HEK293 (cell line): ENCODE measurements at regions not wholly inside any gene's neighbourhood (a gene's known extent, or its start where the extent isn't known, plus 50 kb on each side); places are given as distances from the start of the nearest gene placed in this dataset.

Experiments
- CTCF ChIA-PET: fragments of 350-600 bp; formaldehyde crosslinking; extraction: SDS; loops from one replicate; lab custom pipeline; 2021; ENCODE audit warnings: antibody characterized with exemption; lab: Yijun Ruan, JAX
- POLR2A ChIA-PET: fragments of 300-600 bp; formaldehyde crosslinking; extraction: SDS; loops from one replicate; lab custom pipeline; 2020; ENCODE audit warnings: antibody characterized with exemption, inconsistent platforms; lab: Yijun Ruan, JAX
- H3K27ac ChIP-seq: fragments of 200-500 bp; sonication (Bioruptor generic); 2 replicates; pipeline ENCODE4 v1.5.1; 2014; ENCODE audit warnings: low read depth, low read length, control low read depth, inconsistent platforms; ENCODE audit errors: extremely low read depth
- H3K36me3 ChIP-seq, 2 experiments: fragments of 200-500 bp in 1 of 2; sonication (Bioruptor generic) in 1 of 2; 1 replicate in 1 of 2; 2 replicates in 1 of 2; pipeline ENCODE4 v1.5.1; 2014 to 2017; ENCODE audit warnings: inconsistent platforms in 2 of 2, low read length in 2 of 2; ENCODE audit not compliant: control insufficient read depth in 2 of 2, insufficient read depth in 1 of 2
- H3K4me1 ChIP-seq: fragments of 200-500 bp; sonication (Bioruptor generic); 2 replicates; pipeline ENCODE4 v1.5.1; 2014; ENCODE audit warnings: mild to moderate bottlenecking, low read length, inconsistent platforms; ENCODE audit not compliant: control insufficient read depth, insufficient read depth
- H3K4me3 ChIP-seq: 2 replicates; pipeline ENCODE4 v1.5.1; 2011; ENCODE audit warnings: low read depth, mild to moderate bottlenecking, control low read depth, low read length, moderate library complexity
- H3K9me3 ChIP-seq: fragments of 200-500 bp; sonication (Bioruptor generic); 2 replicates; pipeline ENCODE4 v1.5.1; 2014; ENCODE audit warnings: low read depth, low read length, inconsistent platforms; ENCODE audit not compliant: control insufficient read depth, insufficient read depth
- BCL11B ChIP-seq: fragments of 450-650 bp; formaldehyde crosslinking; IDR thresholded peaks from 2 replicates; pipeline ENCODE4 v1.5.1; 2016; ENCODE audit warnings: low read depth, missing biosample characterization, missing genetic modification characterization
- KLF1 ChIP-seq: fragments of 450-650 bp; formaldehyde crosslinking; IDR thresholded peaks from 2 replicates; pipeline ENCODE4 v1.5.1; 2016; ENCODE audit warnings: missing biosample characterization, missing genetic modification characterization
- KLF10 ChIP-seq: fragments of 450-650 bp; IDR thresholded peaks from 2 replicates; pipeline ENCODE4 v1.5.1; 2018; ENCODE audit warnings: missing biosample characterization, mild to moderate bottlenecking, missing genetic modification characterization
- OVOL3 ChIP-seq: fragments of 450-650 bp; formaldehyde crosslinking; IDR thresholded peaks from 2 replicates; pipeline ENCODE4 v1.5.1; 2016; ENCODE audit warnings: missing biosample characterization, missing genetic modification characterization
- SALL2 ChIP-seq: fragments of 450-650 bp; formaldehyde crosslinking; IDR thresholded peaks from 2 replicates; pipeline ENCODE4 v1.5.0; 2017; ENCODE audit warnings: missing biosample characterization, mild to moderate bottlenecking, missing genetic modification characterization, borderline replicate concordance
- SP7 ChIP-seq: fragments of 450-650 bp; formaldehyde crosslinking; IDR thresholded peaks from 2 replicates; pipeline ENCODE4 v1.5.1; 2016; ENCODE audit warnings: missing biosample characterization, missing genetic modification characterization
- TCF7L2 ChIP-seq: IDR thresholded peaks from 2 replicates; pipeline ENCODE4 v1.6.1; 2011; ENCODE audit warnings: low read depth, mild to moderate bottlenecking, inconsistent platforms, low read length, moderate library complexity, borderline replicate concordance
- ZBTB17 ChIP-seq: fragments of 450-650 bp; formaldehyde crosslinking; IDR thresholded peaks from 2 replicates; pipeline ENCODE4 v1.5.1; 2016; ENCODE audit warnings: missing biosample characterization, missing genetic modification characterization
- ZIC2 ChIP-seq: fragments of 450-650 bp; formaldehyde crosslinking; IDR thresholded peaks from 2 replicates; pipeline ENCODE4 v1.5.1; 2016; ENCODE audit warnings: missing biosample characterization, missing genetic modification characterization
- ZNF10 ChIP-seq: fragments of 450-650 bp; formaldehyde crosslinking; IDR thresholded peaks from 2 replicates; pipeline ENCODE4 v1.5.1; 2017; ENCODE audit warnings: missing biosample characterization, missing genetic modification characterization
- ZNF155 ChIP-seq: fragments of 450-650 bp; formaldehyde crosslinking; IDR thresholded peaks from 2 replicates; pipeline ENCODE4 v1.5.1; 2016; ENCODE audit warnings: missing biosample characterization, missing genetic modification characterization
- ZNF169 ChIP-seq: fragments of 450-650 bp; formaldehyde crosslinking; IDR thresholded peaks from 2 replicates; pipeline ENCODE4 v1.5.1; 2016; ENCODE audit warnings: missing biosample characterization, missing genetic modification characterization
- ZNF239 ChIP-seq: fragments of 450-650 bp; formaldehyde crosslinking; IDR thresholded peaks from 2 replicates; pipeline ENCODE4 v1.5.1; 2016; ENCODE audit warnings: missing biosample characterization, missing genetic modification characterization
- ZNF266 ChIP-seq: fragments of 450-650 bp; formaldehyde crosslinking; IDR thresholded peaks from 2 replicates; pipeline ENCODE4 v1.5.1; 2016; ENCODE audit warnings: missing biosample characterization, missing genetic modification characterization, low read depth
- ZNF292 ChIP-seq: fragments of 450-650 bp; formaldehyde crosslinking; IDR thresholded peaks from 2 replicates; pipeline ENCODE4 v1.5.1; 2016; ENCODE audit warnings: low read depth, missing biosample characterization, missing genetic modification characterization, borderline replicate concordance
- ZNF366 ChIP-seq: fragments of 450-650 bp; formaldehyde crosslinking; conservative IDR thresholded peaks from 2 replicates; pipeline ENCODE4 v1.5.1; 2016; ENCODE audit warnings: missing biosample characterization, missing genetic modification characterization
- ZNF391 ChIP-seq: fragments of 450-650 bp; formaldehyde crosslinking; IDR thresholded peaks from 2 replicates; pipeline ENCODE4 v1.5.1; 2016; ENCODE audit warnings: low read depth, missing biosample characterization, missing genetic modification characterization, borderline replicate concordance
- ZNF404 ChIP-seq: fragments of 450-650 bp; formaldehyde crosslinking; IDR thresholded peaks from 2 replicates; pipeline ENCODE4 v1.5.1; 2017; ENCODE audit warnings: missing biosample characterization, missing genetic modification characterization
- ZNF426 ChIP-seq: fragments of 450-650 bp; formaldehyde crosslinking; IDR thresholded peaks from 2 replicates; pipeline ENCODE4 v1.5.1; 2017; ENCODE audit warnings: missing biosample characterization, missing genetic modification characterization, mild to moderate bottlenecking, inconsistent platforms, moderate library complexity
- ZNF654 ChIP-seq: fragments of 450-650 bp; formaldehyde crosslinking; IDR thresholded peaks from 2 replicates; pipeline ENCODE4 v1.5.1; 2016; ENCODE audit warnings: low read depth, missing biosample characterization, missing genetic modification characterization
- ZNF707 ChIP-seq: fragments of 450-650 bp; formaldehyde crosslinking; IDR thresholded peaks from 2 replicates; pipeline ENCODE4 v1.5.1; 2016; ENCODE audit warnings: missing biosample characterization, missing genetic modification characterization
- ZNF843 ChIP-seq: fragments of 450-650 bp; formaldehyde crosslinking; IDR thresholded peaks from 2 replicates; pipeline ENCODE4 v1.5.1; 2016; ENCODE audit warnings: missing biosample characterization, missing genetic modification characterization
- ZSCAN16 ChIP-seq: fragments of 450-650 bp; formaldehyde crosslinking; IDR thresholded peaks from 2 replicates; pipeline ENCODE4 v1.5.1; 2016; ENCODE audit warnings: missing biosample characterization, missing genetic modification characterization
- TF ChIP-seq, protein P1 (sequence below): fragments of 450-650 bp; formaldehyde crosslinking; IDR thresholded peaks from 2 replicates; pipeline ENCODE4 v1.5.1; 2016; ENCODE audit warnings: missing biosample characterization, missing genetic modification characterization
- TF ChIP-seq, protein P2 (sequence below): fragments of 450-650 bp; formaldehyde crosslinking; IDR thresholded peaks from 2 replicates; pipeline ENCODE4 v1.5.1; 2016; ENCODE audit warnings: missing biosample characterization, missing genetic modification characterization
- TF ChIP-seq, protein P3 (sequence below): fragments of 450-650 bp; formaldehyde crosslinking; IDR thresholded peaks from 2 replicates; pipeline ENCODE4 v1.5.1; 2016; ENCODE audit warnings: missing biosample characterization, missing genetic modification characterization
- TF ChIP-seq, protein P4 (sequence below): fragments of 450-650 bp; formaldehyde crosslinking; optimal IDR thresholded peaks from 2 replicates; pipeline ENCODE3; 2016; ENCODE audit warnings: missing biosample characterization, mild to moderate bottlenecking, missing genetic modification characterization
- TF ChIP-seq, protein P5 (sequence below): fragments of 450-650 bp; formaldehyde crosslinking; IDR thresholded peaks from 2 replicates; pipeline ENCODE4 v1.5.1; 2016; ENCODE audit warnings: missing biosample characterization, missing genetic modification characterization

DNA sequence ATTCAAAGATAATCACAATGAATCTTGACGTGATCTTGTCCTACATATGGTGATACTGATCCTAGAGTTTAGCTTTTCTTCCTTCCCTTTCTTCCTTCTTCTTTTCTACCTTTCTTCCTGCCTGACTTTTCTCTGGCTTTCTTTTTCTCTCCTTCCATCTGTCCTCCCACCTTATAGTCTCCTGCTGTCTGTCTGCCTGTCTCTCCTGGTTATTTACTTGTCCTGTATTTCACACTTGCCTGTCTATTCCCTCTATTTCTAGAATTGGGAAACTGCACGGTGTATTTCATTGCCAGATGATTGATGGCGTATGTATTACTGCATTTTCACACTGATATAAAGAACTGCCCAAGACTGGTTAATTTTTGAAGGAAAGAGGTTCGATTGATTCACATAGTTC, 718.1 kb upstream of the CDH6 start (continued):
- no peak for TF ChIP-seq ZNF292 (tag by site-specific recombination)
- TF ChIP-seq, protein P1, sequence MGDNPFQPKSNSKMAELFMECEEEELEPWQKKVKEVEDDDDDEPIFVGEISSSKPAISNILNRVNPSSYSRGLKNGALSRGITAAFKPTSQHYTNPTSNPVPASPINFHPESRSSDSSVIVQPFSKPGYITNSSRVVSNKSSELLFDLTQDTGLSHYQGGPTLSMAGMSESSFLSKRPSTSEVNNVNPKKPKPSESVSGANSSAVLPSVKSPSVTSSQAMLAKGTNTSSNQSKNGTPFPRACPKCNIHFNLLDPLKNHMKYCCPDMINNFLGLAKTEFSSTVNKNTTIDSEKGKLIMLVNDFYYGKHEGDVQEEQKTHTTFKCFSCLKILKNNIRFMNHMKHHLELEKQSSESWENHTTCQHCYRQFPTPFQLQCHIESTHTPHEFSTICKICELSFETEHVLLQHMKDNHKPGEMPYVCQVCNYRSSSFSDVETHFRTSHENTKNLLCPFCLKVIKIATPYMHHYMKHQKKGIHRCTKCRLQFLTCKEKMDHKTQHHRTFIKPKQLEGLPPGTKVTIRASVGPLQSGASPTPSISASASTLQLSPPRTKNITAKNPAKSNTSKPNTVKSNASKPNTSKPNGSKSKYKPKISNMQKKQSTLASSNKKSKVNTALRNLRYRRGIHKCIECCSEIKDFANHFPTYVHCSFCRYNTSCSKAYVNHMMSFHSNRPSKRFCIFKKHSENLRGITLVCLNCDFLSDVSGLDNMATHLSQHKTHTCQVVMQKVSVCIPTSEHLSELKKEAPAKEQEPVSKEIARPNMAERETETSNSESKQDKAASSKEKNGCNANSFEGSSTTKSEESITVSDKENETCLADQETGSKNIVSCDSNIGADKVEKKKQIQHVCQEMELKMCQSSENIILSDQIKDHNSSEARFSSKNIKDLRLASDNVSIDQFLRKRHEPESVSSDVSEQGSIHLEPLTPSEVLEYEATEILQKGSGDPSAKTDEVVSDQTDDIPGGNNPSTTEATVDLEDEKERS (tag by site-specific recombination), result no peak
- TF ChIP-seq OVOL3 (tag by site-specific recombination), result no peak
- TF ChIP-seq ZNF391, result no peak
- no peak for TF ChIP-seq ZNF239 (tag by site-specific recombination)
- TF ChIP-seq ZNF654 (tag by site-specific recombination), result no peak
- TF ChIP-seq, protein P2, sequence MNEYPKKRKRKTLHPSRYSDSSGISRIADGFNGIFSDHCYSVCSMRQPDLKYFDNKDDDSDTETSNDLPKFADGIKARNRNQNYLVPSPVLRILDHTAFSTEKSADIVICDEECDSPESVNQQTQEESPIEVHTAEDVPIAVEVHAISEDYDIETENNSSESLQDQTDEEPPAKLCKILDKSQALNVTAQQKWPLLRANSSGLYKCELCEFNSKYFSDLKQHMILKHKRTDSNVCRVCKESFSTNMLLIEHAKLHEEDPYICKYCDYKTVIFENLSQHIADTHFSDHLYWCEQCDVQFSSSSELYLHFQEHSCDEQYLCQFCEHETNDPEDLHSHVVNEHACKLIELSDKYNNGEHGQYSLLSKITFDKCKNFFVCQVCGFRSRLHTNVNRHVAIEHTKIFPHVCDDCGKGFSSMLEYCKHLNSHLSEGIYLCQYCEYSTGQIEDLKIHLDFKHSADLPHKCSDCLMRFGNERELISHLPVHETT (tag by site-specific recombination), result no peak
- TF ChIP-seq ZNF366, result no peak
- no peak for TF ChIP-seq ZNF10
- no peak for TF ChIP-seq BCL11B
- no peak for TF ChIP-seq SP7
- no peak for TF ChIP-seq KLF10 (tag by site-specific recombination)

DNA sequence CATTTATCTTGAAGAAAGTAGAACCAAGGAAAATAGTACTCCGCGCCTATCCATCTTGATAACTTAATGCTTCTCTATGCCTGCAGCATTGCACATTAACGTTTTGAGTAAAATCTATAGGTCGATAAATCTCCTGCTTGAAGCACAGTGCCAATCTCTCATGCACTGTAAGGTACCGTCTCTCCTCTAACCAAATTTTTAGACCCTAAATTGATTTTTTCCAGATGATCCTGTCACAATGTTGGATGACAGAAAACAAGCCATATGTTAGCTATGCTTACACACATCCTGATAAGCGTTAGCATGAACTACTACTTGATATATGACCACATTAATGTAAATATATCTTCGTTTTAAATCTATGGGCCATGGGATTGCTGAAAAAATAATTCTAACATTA, 723.8 kb upstream of the CDH6 start:
- Histone ChIP-seq H3K4me1 (no peaks in the 10 kb centered on the region), H3K36me3 (no peaks in the 10 kb centered on the region), H3K4me3 (no peak overlapping the region), H3K9me3 (no peaks in the 10 kb centered on the region), H3K27ac (no peak overlapping the region)
- ChIA-PET CTCF (no interaction called here), POLR2A (no interaction called here)
- no peak for TF ChIP-seq ZNF426 (tag by site-specific recombination)

DNA sequence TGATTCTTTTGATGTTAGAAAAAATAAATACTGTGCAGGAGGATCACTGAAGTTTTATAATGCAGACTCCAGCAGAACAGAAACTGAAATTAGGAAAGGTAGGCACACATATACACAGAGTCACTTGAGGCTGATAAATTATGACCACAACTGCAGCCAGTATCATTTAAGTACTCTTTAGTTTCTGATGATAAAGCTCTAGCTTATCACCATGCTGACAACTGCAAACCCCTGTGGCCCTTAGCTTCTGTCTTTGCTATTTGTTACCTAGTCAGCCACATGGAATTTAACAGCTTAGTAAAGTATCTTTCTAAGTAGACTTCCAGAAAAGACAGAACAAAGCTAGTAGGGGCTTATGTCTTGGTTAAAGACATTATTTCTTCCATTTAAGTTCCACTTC, 734.8 kb upstream of the CDH6 start:
- Histone ChIP-seq H3K27ac (no peak overlapping the region), H3K4me1 (no peaks in the 10 kb centered on the region), H3K9me3 (no peaks in the 10 kb centered on the region), H3K36me3 (no peaks in the 10 kb centered on the region), H3K4me3 (no peak overlapping the region)
- POLR2A ChIA-PET, result no interaction called here
- CTCF ChIA-PET, result no interaction called here
- TF ChIP-seq, protein P3, sequence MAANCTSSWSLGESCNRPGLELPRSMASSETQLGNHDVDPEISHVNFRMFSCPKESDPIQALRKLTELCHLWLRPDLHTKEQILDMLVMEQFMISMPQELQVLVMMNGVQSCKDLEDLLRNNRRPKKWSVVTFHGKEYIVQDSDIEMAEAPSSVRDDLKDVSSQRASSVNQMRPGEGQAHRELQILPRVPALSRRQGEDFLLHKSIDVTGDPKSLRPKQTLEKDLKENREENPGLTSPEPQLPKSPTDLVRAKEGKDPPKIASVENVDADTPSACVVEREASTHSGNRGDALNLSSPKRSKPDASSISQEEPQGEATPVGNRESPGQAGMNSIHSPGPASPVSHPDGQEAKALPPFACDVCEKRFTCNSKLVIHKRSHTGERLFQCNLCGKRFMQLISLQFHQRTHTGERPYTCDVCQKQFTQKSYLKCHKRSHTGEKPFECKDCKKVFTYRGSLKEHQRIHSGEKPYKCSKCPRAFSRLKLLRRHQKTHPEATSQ (tag by site-specific recombination), result no peak
- no peak for TF ChIP-seq TCF7L2
- no peak for TF ChIP-seq ZNF707 (tag by site-specific recombination)
- TF ChIP-seq OVOL3 (tag by site-specific recombination), result no peak
- TF ChIP-seq ZNF155, result no peak
- TF ChIP-seq ZBTB17, result no peak
- no peak for TF ChIP-seq ZNF843
- TF ChIP-seq ZNF366, result no peak
- no peak for TF ChIP-seq ZIC2 (tag by site-specific recombination)
- TF ChIP-seq KLF1 (tag by site-specific recombination), result no peak
- TF ChIP-seq, protein P4, sequence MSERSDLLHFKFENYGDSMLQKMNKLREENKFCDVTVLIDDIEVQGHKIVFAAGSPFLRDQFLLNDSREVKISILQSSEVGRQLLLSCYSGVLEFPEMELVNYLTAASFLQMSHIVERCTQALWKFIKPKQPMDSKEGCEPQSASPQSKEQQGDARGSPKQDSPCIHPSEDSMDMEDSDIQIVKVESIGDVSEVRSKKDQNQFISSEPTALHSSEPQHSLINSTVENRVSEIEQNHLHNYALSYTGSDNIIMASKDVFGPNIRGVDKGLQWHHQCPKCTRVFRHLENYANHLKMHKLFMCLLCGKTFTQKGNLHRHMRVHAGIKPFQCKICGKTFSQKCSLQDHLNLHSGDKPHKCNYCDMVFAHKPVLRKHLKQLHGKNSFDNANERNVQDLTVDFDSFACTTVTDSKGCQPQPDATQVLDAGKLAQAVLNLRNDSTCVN, result no peak
- TF ChIP-seq ZSCAN16 (tag by site-specific recombination), result no peak
- no peak for TF ChIP-seq SALL2 (tag by site-specific recombination)
- no peak for TF ChIP-seq ZNF404 (tag by site-specific recombination)
- TF ChIP-seq, protein P5, sequence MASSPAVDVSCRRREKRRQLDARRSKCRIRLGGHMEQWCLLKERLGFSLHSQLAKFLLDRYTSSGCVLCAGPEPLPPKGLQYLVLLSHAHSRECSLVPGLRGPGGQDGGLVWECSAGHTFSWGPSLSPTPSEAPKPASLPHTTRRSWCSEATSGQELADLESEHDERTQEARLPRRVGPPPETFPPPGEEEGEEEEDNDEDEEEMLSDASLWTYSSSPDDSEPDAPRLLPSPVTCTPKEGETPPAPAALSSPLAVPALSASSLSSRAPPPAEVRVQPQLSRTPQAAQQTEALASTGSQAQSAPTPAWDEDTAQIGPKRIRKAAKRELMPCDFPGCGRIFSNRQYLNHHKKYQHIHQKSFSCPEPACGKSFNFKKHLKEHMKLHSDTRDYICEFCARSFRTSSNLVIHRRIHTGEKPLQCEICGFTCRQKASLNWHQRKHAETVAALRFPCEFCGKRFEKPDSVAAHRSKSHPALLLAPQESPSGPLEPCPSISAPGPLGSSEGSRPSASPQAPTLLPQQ (tag by site-specific recombination), result no peak
- no peak for TF ChIP-seq ZNF169
- TF ChIP-seq ZNF266 (tag by site-specific recombination), result no peak
- no peak for TF ChIP-seq BCL11B
